Amniotic epithelial cell (primary cell): ENCODE measurements at regions not wholly inside any gene's neighbourhood (a gene's known extent, or its start where the extent isn't known, plus 50 kb on each side); places are given as distances from the start of the nearest gene placed in this dataset.
"Not testable (repeated sequence)": the region's sequence is repeated elsewhere in the genome, so short reads cannot be mapped to it uniquely, and the experiment has no call there.

ENCODE experiments used
- DNase-seq: peaks from one replicate; pipeline ENCODE4 v3.0.0-alpha.2; 2010; ENCODE audit warnings: low read depth

- peak; percentile 38 for DNase-seq
Observed at GRCh38 chr11:126149759-126150625, 61.5 kb downstream of the RPUSD4 start.

DNA sequence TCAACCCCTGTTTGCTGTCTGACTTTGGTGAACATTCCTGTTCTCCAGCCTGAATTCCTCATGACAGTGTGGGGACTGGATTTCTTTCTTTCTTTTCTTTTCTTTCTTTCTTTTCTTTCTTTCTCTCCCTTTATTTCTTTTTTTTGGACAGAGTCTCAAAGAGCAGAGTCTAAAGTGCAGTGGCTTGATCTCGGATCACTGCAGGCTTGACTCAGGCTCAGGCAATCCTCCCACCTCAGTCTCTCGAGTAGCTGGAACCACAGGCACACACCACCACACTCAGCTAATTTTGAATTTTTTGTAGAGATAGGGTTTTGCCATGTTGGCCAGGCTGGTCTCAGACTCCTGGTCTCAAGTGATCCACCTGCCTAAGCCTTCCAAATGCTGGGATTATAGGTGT lies 63.1 kb downstream of the RPUSD4 start:
- DNase-seq: no peak

- DNase-seq: no peak
Observed at GRCh38 chr11:126147208-126148111, 64.0 kb downstream of the RPUSD4 start.

DNA sequence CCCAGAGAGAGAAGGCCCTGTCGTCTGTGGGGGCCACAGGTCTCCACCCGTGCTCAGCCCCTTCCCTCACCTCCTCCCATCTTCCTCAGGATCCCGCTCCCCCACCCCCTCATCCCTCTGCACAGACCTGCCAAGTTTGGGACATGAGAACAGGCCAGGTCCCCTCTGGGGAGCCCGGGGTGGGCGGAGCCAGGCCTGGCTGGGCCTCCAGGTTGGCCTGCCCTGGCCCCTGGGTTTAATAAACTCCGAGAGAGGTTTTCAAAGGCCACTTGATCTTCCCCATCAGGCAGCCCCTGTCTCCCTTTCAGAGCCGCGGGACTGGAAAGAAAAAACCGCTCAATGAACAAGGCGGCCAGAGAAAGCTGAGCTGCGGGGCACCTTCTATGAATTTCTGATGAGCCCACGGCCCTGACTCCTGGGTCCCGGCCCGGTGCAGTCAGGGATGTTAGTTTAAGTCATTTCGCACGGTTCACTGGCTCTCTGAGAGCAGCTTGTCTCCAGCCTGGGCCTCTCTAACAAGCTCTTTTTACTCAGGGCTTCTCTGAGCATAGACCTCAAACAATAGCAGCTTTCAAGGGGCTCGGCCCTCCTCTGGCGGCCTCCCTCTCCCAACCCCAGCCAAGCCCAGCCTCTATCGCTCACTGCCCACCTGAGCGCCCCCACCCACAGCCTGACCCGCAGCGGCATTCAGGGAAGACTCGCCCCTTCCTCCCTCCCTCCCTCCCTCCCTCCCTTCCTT lies 64.8 kb downstream of the RPUSD4 start:
- no peak for DNase-seq

DNA sequence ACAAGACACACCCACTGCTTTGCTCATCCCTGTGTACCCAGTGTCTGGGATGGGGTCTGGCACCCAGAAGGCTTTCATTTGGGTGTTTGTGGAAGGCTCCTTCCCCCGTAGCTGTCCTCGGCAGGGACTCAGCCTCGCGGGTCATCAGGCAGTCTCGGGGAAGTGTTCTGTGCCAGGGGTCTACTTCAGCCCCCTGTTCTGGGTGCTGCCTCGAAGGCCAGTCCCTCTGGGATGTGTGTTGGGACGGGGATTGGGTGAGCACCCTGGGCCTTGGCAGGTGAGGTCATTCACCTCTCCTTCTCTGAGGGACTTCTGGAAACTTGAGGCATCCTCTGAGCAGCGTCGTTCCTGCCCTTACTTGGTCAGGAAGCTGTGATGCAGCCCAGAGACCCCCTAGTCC lies 65.5 kb downstream of the RPUSD4 start:
- no peak for DNase-seq

GRCh38 chr11:126143491-126143890 lies 68.0 kb downstream of the RPUSD4 start:
- DNase-seq: not testable (repeated sequence)

GRCh38 chr11:126140926-126141280 lies 70.5 kb downstream of the RPUSD4 start:
- DNase-seq: peak; percentile 95

GRCh38 chr11:126140201-126140925 lies 71.1 kb downstream of the RPUSD4 start:
- DNase-seq: peak; percentile 67

- DNase-seq: peak; percentile 84
Observed at GRCh38 chr11:126139111-126140091, 72.0 kb downstream of the RPUSD4 start.

GRCh38 chr11:126138636-126139035 lies 72.8 kb downstream of the RPUSD4 start:
- DNase-seq: no peak

DNA sequence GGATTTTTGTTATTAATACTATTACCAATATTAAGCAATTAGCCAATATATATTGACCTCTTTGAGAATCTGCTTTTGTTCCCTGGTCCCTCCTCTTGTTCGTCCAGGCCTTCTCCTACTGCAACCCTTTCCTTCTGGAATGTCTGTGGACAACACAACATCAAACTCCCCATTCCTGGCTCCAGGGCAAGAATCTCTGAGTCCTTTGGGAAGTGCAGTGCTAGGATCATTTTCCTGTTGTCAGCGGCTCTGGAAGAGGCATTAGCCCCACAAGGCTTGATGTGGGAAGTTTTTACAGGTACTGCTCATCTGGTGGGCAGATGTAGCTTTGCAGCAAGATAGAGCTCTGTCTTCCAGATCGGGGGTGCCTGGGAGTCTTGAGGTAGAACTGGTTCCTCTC lies 74.3 kb downstream of the RPUSD4 start:
- peak; percentile 54 for DNase-seq

DNA sequence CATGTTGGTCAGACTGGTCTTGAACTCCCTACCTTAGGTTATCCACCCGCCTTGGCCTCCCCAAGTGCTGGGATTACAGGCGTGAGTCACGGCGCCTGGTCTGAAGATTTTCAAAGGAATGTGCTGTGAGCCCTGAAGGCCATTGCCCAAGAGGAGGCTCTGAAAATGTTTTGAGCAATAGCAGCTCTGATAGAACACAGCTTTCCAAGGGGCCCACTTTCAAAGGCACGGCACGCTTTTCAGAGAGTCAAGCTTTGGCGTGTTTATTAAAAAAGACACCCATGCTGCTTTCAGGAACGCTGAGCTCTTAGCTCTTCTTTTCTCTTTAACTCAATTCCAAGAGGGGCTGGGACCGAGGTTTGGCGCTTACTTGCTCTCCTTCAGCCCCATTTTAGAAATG lies 73.8 kb upstream of the CDON start:
- DNase-seq: peak; percentile 98

GRCh38 chr11:126135235-126136176 lies 72.8 kb upstream of the CDON start:
- no peak for DNase-seq

GRCh38 chr11:126134461-126135155 lies 71.9 kb upstream of the CDON start:
- no peak for DNase-seq

GRCh38 chr11:126133901-126134300 lies 71.2 kb upstream of the CDON start:
- no peak for DNase-seq

- DNase-seq: no peak
Observed at GRCh38 chr11:126132319-126132718, 69.7 kb upstream of the CDON start.

DNA sequence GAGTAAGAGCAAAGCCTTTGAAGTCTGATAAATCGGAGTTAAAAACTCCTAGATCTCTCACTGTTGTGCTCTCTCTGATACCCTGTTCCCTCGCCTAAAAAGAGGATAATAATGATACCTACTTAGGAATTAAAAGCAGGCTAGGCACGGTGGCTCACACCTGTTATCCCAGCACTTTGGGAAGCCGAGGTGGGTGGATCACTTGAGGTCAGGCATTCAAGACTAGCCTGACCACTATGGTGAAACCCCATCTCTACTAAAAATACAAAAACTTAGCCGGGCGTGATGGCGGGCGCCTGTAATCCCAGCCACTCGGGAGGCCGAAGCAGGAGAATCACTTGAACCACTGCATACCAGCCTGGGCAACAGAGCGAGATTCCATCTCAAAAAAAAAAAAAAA lies 68.1 kb upstream of the CDON start:
- DNase-seq: not testable (repeated sequence)
